Stimulated activated naive CD8-positive, alpha-beta T cell treated with anti-CD3 and anti-CD28 coated beads, Interleukin-15, Interleukin-2, amounts not matched to agents 100 U/mL and 50 U/mL, for 24 hours (primary cell): ENCODE measurements at regions not wholly inside any gene's neighbourhood (a gene's known extent, or its start where the extent isn't known, plus 50 kb on each side); places are given as distances from the start of the nearest gene placed in this dataset.
"Not testable (repeated sequence)": the region's sequence is repeated elsewhere in the genome, so short reads cannot be mapped to it uniquely, and the experiment has no call there.

Experiments used
- ATAC-seq: fragments of 150-1000 bp; cut with Tn5 transposase; one replicate; pipeline ENCODE4 v1.10.0; 2021
- DNase-seq: peaks from one replicate; pipeline ENCODE4 v3.0.0; 2021

DNA sequence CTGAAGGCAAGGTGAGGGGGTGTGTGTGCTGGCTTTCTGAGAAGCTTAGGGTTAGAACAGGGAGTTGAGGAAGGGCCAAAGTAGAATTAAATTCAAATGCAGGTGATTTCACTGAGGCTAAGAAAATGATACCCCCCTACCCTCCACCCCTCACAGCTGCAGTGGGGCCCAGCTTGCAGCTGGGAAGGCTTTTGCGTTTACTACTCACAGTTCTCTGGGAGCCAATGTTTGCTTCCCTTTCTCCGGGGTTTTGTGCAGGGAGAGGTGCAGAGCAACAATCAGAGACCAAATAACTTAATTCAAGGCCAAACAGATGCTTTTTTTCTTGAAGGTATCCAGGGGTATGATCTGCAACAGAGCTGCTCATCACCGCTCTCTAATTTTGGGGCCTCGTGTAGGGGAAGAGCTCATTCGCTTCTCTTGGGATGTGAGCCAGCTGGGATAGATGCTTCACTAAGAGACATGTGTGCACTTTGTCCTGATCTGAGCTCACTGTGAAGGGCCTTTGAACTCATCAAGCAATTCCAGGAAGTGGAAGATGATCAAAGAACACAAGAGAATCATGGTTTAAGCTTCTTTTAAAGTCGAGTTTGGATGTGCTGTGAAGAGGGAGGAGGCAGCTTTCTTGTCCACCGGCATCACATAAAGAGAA, 122.7 kb upstream of the C1GALT1C1 start:
- DNase-seq (no peak), ATAC-seq (no peak)

DNA sequence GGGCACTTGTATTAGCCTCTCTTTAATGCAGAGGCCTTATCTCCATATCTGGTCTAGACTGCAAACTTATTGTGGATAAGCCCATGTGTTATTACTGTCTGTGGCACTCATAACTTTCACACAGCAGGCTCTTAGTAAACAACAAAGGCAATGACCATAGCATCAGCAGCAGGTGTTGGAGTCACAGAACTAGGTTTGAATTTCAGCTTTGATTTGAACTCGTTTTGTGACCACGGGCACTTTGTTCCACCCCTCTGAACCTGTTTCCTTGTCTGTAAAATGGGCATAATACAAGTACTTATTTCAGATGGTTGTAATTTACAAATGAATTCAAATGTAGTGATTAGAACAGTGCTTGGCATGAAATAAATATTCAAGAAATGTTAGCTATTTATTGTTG, 121.8 kb upstream of the C1GALT1C1 start:
- DNase-seq, result no peak
- ATAC-seq, result no peak

DNA sequence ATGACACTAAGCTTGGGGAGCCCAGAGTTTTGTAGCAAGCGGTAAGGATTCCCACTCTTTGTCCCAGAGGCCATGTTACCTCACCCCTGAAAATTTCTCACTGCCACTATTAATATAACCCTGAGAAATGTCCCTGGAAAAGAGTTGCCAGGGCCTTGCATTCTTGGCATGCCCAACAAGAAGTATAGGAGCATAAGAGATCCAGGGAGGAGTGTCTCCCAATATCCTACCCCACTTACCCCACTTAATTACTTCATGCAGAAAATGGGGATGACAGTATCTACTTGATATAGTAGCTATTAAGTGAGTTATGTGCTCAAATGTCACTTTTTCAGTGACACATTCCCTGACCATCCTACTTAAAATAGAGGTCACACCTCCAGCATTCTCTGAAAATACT, 120.5 kb upstream of the C1GALT1C1 start:
- no peak for ATAC-seq
- no peak for DNase-seq

DNA sequence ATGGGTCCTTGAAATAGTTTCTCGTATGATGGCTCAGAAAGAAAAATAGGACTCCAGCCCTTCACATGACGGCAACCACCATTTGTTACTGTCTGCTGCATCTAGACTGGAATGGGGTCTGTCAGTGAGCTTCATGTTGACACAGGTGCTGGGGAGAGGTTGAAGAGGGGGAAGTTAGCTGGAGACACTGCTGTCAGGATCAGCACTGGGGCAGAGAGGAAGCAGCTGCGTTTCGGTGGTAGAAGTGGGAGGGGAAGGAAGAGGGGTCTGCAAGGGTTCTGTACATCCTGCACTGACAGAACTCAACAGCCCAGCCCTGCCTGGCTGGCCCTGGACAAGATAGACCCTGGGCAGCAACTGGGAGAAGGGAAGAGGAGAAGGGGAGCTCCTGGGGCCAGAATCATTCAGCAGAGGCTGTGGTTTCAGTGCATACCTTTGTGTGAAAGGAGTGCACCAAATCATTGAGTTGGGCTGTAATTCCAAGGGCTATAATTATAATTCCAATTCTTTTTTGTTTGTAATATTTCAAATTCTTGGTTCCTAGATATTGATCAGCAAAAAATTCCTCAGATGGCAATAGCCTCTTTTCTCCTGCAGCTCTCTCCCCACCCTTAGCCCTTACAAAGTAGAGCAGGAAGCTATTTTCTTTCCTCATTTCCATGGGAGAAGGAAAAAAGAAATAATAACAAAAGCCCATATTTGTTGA, 119.4 kb upstream of the C1GALT1C1 start:
- DNase-seq (no peak), ATAC-seq (no peak)

DNA sequence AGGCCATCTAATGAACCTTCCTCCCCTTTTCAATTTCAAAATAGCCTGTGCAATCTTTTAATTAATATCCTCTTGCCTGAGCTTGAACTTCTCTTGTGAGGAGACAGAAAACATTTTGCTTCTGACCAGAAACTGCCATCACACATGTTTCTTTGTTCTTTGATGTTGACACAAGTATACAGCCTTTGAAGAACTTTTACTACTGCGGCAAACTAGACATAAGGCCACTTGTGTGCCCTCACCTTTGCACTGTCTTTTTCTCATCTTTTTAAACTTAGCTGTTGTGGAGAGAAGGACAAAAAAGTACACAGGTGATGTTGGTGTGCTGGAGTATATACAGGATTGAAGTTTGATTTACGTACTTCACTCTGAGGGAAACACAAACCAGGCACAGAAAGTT, 116.3 kb upstream of the C1GALT1C1 start:
- no peak for DNase-seq
- no peak for ATAC-seq

DNA sequence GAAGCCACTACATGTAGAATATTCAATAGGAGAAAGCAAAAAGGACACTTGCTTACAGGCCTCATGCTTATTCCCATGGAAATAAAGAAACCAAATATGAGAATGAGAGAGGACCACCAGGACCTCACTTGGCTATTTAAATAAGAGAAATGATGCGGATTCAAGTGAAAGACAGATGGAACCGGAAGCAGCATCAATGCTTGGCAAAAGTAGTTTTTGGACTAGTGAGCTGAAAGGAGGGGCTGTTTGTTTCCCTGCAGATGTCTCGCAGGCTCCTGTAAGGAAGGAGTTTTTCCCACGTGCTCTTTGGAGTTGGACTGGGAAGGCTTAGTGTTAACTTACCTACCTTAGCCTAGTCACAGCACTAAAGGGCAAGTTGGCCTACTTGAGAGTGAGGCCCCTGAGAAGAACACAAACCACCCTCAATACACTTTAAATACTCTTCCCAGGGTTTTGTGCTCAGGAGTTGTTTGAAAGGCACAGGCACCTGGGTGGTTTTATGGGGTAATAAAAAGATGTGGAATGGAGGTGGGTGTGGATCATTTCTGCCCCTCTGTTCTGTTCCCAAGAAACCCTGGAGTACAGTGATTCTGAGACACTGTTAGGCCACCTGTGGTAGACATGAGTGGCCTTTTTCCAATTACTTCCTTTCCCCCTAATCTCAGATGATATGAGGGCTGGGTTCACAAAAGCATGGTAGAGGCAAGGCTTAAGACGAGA, 113.3 kb upstream of the C1GALT1C1 start:
- DNase-seq (no peak), ATAC-seq (no peak)

DNA sequence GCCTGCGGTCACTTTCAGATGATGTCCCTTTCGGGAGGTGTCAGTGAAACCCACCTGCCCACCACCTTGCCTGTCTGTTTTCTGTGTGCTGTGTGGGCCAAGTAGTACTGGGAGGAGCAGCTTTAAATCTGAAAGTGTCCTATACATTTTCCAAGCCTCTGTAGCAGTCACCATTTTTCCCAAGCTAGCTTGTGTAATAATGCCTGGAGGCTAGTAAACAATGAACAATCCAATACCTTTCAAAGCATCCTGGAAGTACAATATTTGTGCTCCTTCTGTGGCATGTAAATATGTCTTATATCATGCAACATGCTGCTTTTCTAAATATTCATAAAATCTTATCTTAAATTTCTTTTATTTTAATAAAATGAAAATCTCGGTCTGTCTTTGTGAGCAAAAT, 111.6 kb upstream of the C1GALT1C1 start:
- no peak for ATAC-seq

DNA sequence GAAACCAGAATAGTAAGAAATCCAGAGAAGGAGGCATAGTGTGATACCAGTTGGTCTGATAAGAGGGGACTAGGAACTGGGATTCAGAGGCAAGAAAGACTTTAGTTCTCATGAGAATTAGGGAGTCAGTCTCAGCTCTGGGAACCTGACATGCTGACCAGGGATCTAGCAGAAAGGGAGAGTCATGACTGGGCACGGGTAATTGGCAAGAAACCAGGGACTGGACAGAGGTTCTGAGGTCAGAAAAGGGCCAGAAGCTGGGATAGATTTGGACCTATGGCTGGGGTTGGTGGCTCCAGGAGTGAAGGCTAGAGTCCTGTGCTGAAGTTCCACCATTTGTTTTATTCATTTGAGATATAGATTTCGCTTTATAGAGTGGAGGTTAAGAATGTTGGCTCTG, 110.2 kb upstream of the C1GALT1C1 start:
- ATAC-seq (no peak), DNase-seq (no peak)

More for the DNA sequence above, 111.6 kb upstream of the C1GALT1C1 start:
- no peak for DNase-seq

DNA sequence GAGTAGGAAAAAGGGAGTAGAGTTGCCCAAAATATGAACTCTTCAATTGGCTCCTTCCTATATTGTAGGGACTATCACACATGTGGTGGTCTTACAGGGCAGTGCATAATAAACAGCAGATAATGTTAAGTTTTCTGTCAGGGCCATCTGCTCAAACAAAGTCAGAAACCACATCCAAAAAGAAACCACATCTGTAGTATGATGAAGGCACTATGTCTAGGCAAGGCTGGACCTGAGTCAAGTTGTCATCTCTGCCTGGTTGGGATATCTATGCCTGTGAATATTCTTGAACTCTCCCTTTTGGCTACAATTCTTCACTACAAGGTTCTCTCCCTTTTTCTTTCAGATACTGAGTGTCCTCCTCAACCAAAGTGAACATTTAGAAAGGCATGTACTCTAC, 109.4 kb upstream of the C1GALT1C1 start:
- ATAC-seq (no peak), DNase-seq (no peak)

DNA sequence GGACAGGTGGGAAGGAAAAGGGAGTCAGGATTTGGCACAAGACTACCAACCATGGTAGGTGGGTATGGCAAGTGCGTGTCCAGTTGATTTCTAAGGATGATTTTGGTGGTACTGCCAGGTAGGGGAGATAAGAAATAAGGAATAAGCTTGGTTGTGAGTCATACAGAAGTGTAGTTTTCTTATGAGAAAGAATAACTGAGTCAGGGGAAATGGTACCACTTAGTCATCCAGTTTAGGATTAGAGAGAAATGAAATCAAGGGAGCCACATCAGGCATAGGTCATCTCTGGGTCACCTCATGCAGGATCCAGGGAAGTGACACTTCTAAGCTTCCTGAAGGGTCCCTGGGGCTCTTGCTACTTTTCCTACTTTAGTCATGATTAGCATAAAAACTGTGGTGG, 107.1 kb upstream of the C1GALT1C1 start:
- ATAC-seq, result peak; percentile 93
- no peak for DNase-seq

DNA sequence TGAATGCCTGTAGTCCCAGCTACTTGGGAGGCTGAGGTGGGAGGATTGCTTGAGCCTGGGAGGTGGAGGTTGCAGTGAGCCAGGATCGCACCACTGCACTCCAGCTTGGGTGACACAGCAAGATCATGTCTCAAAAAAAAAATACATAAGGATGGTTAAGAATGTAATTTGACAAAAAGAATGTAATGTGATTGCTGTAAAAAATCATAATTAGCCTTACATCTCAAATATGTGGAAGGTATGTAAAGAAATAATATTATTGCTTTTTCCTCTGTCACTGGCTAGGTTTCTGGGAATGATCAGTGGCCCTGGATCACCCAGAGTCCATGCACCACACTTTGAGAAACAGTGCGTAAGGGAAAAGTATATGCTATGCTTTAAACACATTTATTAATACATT, 106.1 kb upstream of the C1GALT1C1 start:
- no peak for ATAC-seq
- DNase-seq, result no peak

DNA sequence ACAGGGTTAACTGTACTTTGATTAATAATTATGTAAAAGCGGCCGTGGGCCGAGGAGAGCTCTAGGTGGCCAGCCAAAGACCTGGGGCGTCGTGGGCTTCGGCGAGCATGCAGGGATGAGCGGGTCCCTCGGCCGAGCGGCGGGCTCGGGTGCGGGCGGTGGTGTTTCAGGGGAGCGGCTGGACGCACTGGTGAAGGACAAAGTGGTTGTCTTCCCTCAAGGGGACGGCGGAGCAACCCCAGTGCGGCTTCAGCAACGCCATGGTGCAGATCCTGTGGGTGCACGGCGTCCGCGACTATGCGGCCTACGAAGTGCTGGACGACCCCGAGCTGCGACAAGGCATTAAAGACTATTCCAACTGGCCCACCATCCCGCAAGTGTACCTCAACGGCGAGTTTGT, 103.0 kb upstream of the C1GALT1C1 start:
- no peak for DNase-seq
- no peak for ATAC-seq

DNA sequence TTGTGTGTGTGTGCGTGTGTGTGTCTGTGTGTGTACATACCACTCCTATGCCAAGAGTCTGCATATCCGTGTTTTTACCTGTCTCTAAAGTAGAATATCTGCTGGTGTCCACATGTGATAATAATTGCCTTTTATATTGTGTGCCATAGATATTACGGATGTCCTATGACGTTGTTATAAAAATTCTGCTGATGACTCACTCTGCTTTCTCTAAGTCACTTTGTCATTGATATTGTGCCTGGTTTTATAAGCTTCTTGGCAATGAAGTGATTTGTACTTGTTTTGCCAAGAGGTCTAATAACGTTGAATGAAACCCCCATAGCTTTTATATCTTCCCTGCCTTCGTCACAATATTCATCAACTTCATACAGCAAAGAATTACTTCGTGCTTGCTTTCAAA, 102.6 kb upstream of the C1GALT1C1 start:
- DNase-seq (no peak), ATAC-seq (no peak)

DNA sequence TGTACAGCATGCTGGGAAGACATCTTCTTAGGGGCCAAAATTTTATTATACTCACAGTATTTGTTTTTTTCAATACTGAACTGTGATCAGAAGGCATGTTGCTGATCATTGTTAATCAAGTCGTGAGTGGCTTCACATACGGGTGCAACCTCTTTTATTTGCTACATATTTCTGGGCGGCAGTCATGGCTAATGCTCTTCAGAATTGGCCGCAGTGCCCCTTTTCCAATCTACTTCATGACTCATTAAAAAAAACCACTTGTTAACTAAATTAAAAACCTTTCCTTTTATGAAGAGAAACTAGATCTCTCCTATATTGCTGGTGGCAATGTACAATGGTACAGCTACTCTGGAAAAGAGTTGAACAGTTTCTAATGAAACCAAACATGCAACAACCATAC, 101.5 kb upstream of the C1GALT1C1 start:
- no peak for ATAC-seq
- no peak for DNase-seq

DNA sequence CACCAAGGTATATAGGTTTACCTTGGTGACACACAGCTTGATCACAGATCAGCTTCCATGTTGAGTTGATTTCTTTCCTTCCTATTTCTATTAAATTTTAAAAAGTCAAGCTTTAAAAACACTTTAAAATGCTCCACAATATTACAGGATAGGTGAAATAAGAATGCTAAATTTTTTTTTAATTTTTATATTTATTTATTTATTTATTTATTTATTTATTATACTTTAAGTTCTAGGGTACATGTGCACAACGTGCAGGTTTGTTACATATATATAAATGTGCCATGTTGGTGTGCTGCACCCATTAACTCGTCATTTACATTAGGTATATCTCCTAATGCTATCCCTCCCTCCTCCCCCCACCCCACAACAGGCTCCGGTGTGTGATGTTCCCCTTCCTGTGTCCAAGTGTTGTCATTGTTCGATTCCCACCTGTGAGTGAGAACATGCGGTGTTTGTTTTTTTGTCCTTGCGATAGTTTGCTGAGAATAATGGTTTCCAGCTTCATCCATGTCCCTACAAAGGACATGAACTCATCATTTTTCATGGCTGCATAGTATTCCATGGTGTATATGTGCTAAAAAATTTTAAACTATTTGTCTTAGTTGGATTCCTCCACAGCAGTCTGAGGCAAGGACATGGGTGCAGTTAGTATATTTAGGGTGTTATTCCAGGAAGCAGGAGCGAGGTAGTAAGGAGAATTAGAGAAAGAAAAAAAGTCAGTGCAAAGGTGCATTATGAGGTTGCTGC, 99.8 kb upstream of the C1GALT1C1 start:
- ATAC-seq, DNase-seq: not testable (repeated sequence)

DNA sequence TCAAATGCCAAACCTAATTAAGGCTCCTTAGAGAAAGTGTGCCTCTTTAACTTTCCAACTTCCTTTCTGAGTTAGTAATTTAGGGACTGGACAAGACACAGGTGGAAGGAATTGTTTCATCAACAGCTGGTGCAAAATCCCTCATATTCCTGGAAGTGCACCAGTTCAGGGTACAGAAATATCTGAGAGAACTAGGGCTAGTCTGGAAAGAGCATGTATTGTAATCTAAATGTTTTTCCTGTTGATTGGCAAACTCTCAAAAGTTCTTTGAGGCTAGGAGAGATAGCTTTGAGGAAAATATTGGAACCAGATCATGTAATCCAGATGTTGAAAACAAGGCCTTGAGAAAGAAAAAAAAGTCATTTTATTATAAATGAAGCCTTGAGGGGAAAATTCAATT, 98.1 kb upstream of the C1GALT1C1 start:
- DNase-seq (no peak), ATAC-seq (no peak)

DNA sequence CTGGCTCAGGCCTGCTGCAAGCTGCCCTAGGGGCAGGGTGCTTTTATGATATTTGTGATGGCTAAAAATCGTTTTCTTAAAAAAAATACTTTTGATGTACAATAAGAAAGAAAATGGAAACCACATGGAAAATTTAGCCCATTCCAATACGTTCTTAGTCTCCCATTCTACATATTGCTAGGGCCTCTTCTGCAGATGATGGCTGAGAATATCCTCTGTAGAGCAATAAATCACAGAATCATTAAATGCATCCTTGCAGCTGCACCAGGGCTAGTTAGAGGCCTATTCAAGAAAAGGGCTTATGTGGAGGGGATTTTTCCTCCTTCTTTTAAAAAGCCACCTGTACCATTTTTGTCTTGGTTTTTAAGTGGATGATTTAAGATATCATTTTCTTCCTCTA, 97.6 kb upstream of the C1GALT1C1 start:
- ATAC-seq, result no peak
- DNase-seq, result no peak

DNA sequence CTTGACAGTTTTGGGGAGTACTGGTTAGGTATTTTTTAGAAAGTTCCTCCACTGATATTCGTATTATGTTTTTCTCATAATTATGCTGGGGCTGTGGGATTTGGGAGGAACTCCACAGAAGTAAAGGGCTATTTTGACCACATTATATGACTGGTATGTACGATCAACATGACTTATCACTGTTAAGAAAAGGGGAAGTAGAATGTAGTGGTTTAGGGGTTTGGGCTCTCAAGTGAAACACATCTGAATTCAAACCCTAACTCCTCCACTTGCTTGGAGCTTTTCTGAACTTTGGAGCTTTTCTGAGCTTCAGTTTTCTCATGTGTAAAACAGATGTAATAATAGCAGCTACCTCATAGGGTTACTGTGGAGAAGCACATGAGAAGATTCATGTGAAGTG, 96.4 kb upstream of the C1GALT1C1 start:
- DNase-seq (no peak), ATAC-seq (no peak)

DNA sequence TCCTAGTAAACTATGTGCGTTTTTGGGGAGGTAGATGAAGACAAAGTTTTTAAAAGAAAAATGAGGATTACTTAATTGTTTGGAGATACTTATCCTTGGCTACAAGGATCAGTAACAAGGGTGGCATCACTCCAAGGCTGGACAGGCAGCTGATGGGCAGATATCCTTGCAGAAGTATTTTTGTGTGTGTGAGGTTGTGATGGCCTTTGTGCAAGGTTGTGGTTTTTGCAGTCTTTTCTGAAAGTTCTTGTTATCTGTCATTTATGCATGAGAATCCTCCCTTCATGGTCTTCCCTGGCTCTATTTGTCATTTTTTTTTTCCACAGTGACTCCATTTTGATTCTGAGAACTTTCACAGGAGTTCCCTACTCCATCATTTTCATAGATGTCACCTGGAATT, 96.0 kb upstream of the C1GALT1C1 start:
- DNase-seq, result no peak
- no peak for ATAC-seq

DNA sequence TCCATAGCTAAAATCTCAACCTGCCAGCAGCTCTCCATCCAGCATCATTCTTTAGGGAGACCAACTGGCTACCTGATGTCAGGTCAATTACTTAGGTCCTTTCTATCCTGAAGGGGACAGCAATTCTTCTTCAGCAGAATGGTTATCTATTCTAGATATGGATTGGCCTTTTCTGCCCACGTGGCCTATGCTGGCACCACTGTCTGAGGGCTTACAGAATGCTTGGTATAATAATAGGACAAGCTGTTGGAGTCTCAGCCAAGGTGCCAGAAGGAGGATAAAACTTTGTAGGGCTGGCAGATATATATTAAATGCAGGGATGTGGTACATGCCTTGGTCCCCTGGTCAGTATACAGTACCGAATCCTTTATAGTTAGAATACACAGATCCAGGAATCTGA, 89.8 kb upstream of the C1GALT1C1 start:
- ATAC-seq (no peak), DNase-seq (no peak)

DNA sequence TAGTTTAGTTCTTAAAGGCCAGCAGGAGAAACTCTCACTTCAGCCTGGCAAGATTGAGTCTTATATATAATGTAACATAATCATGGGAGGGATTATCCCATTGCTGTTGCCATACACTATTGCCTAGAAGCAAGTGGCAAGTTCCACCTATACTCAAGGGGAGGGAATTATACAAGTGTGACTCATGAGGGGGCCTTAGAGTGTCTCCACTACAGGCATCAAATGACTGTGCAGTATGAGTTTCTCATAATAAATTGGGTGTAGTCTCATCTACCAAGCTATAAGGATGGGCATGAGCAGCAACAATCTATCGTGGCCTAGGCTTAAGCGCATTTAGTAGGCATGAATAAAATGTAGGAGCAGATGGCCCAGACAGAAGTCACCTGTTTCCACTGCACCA, 89.1 kb upstream of the C1GALT1C1 start:
- DNase-seq, result no peak
- ATAC-seq, result peak; percentile 59

DNA sequence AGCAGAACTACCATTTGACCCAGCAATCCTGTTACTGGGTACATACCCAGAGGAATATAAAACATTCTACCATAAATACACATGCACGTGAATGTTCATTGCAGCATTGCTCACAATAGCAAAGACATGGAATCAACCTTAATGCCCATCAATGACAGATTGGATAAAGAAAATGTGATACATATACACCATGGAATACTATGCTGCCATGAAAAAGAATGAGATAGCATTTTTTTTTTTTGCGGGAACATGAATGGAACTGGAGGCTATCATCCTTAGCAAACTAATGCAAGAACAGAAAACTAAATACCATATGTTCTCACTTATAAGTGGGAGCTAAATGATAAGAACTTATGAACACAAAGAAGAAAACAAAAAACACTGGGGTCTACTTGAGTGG, 72.5 kb upstream of the C1GALT1C1 start:
- not testable (repeated sequence) for DNase-seq, ATAC-seq

DNA sequence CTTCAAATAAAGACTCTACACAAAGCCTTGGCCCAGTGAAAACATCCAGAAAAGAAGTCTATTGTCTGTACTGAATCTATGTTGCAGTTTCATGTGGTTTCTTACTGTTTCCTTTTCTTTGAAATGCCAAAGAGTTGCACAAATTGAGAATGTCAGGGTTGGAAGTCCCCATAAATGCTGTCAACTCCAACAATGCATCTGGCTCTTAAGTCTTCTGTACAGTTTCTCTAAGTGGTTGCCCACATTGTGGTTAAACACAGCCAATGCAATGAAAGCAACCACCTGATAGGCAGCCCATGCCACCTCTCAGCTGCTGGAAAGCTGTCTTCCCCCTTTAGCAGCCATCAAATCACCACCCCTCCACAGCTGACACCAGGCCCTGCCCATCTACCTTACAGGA, 67.2 kb upstream of the C1GALT1C1 start:
- ATAC-seq (peak; percentile 95), DNase-seq (peak; percentile 14)
